DMS79 (cell line): ENCODE measurements at regions not wholly inside any gene's neighbourhood (a gene's known extent, or its start where the extent isn't known, plus 50 kb on each side); places are given as distances from the start of the nearest gene placed in this dataset.
"Not testable (repeated sequence)": the region's sequence is repeated elsewhere in the genome, so short reads cannot be mapped to it uniquely, and the experiment has no call there.

ENCODE experiments used
- DNase-seq: peaks from one replicate; lab custom pipeline; 2025; lab: John Stamatoyannopoulos, UW

DNA sequence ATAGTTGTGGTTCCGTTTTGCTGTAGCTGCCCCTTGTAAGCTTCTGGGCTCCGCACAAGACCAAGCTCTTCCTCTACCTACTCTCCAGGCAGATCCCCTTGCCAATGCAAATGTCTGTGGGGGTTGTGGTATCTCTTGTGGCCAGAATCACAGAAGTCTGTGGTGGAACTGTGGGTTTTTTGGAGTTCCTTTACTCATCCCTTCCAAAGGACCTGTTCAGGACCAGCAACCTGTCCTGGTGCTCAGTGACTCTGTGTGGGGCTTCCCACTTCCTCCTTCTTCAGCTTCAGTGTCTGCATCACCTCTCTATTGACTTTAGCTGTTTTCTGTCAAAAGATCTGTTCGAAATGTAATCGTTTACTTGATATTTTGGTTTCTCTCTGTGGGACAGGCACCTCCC is 441.3 kb upstream of the ADAMTSL1 start:
- no peak for DNase-seq

DNA sequence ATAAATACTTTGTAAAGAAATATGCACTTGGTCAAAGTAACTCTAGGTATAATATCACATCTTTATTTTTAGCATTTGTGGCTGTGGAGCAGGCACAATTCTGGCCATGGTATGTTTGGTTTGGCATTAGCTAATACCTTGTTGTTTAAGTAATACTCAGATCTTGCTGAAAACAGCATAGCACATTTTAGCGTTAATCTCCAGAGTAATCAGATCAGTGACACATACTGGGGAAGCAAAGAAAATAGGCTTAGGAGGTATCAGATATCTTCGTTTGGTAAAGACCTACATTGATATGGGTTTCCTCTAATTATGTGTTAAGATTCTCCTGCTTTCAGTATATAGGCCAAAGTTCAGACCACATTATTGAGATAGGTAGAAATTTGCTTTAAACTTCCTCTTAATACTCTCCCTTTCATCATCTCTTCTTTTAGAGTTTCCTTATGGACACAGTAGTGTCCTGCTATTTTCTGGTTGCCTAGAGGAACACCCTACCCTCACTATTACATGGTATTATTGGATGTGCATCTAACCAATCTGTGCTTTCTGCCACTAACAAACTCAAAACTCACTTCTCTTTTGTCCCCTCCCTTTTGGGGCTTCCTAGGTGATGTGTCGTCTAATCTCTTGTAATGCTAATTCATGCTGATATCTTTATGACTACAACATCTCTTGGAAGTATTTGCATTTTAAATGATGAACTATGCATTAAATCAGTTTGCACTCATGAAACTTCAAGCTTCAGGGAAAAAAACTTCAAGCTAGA is 437.3 kb upstream of the ADAMTSL1 start:
- DNase-seq = no peak

- DNase-seq = no peak
Measured at GRCh38 chr9:18037981-18038380, 436.0 kb upstream of the ADAMTSL1 start.

- no peak for DNase-seq
Measured at GRCh38 chr9:18040327-18040726, 433.6 kb upstream of the ADAMTSL1 start.

GRCh38 chr9:18043978-18044377 is 430.0 kb upstream of the ADAMTSL1 start:
- no peak for DNase-seq

GRCh38 chr9:18045326-18045725 is 428.6 kb upstream of the ADAMTSL1 start:
- no peak for DNase-seq

DNA sequence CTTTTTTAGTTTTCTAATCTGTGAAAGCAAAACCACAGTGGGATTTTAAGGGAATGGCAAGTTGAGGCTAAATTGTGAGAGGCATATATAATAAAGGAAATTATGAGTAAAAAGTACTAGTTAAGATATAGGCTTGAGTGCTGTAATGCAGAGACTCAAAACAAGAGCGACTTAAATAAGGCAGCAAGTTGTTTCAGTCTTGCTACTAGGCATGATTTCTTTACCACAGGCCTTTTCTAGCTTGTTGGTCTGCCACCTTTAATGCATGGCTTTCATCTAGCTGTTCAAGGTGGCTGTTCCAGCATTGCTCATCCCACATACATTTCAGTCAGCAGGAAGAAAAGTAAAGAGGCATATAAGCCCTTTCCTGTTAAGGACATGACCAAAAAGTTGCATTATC is 427.9 kb upstream of the ADAMTSL1 start:
- no peak for DNase-seq

DNA sequence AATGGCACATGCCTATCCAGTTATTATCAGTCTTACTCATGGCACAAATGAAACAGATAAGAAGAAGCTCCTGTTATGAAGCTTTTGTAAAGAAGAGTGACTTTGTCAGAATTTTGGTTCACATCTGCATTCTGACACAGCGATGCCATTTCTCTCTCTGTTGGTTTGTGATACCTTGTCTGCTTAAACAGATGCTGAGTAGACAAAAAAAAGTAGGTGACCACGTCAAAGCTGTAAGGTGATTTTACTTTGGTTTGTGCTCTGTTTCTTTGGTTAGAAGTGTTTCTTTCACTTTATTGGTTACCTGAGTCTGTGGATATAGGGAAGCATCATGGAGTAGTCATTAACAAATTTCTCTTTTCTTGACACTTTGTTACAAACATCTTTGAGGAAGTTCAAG is 422.3 kb upstream of the ADAMTSL1 start:
- no peak for DNase-seq

- DNase-seq = no peak
Measured at GRCh38 chr9:18052060-18052459, 421.9 kb upstream of the ADAMTSL1 start.

GRCh38 chr9:18056269-18056992 is 417.5 kb upstream of the ADAMTSL1 start:
- DNase-seq = no peak

- no peak for DNase-seq
Measured at GRCh38 chr9:18056993-18057369, 417.0 kb upstream of the ADAMTSL1 start.

DNA sequence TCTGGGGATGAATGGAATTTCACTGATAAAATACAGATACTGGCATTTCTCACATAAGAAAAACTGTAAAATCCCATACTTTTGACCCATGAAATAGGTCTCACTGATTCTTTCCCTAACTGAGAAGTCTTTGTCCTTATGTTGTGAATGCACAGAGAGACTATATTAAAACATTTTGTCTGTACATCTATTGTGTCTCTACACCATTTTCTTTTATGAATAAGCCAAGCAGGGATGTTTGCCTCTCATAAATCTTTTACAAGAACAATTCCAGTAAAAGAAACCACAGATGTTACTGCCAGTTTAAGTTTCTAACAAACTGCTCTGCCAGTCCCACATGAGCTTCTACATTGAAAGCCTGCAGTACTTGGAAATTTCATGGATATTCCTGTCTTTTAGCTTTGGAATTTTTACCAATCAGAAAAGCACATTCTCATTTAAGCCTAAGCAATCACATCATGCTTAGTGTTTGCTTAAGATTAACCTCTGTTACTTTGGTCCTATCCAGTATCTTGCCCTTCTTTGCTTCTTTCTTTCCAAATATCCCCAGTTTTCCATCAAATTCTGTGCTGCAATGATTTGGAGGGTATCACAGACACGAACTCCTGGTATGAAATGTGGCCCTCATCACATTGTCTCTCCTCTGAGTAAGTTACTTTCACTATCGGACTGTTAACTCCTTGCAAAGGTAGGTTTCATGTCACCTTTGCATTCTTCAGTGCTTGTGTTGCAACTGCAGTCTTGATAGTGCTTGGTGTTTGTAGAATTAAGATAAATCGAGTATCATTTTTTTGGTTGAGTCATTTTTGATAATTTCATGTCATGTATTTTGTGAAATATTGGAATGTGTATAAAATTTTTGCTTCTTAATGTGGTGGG is 415.1 kb upstream of the ADAMTSL1 start:
- no peak for DNase-seq

DNA sequence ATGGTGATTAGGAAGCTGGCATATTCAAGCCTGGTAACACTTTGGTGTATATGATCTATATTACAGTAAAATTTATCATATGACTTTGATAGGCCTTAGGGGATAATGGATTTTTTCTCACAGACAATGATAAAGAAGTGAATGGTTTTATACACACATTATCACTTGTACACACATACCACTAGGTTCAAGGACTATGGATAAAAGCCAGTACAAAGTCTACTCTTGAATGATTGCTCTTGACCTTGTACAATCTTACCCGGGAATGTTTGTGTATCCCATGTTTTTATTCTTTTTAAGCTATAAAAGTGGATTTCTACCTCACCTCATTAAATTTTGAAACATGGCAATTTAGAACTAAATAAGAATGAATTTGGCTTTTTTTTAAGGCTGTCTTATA is 414.5 kb upstream of the ADAMTSL1 start:
- no peak for DNase-seq

DNA sequence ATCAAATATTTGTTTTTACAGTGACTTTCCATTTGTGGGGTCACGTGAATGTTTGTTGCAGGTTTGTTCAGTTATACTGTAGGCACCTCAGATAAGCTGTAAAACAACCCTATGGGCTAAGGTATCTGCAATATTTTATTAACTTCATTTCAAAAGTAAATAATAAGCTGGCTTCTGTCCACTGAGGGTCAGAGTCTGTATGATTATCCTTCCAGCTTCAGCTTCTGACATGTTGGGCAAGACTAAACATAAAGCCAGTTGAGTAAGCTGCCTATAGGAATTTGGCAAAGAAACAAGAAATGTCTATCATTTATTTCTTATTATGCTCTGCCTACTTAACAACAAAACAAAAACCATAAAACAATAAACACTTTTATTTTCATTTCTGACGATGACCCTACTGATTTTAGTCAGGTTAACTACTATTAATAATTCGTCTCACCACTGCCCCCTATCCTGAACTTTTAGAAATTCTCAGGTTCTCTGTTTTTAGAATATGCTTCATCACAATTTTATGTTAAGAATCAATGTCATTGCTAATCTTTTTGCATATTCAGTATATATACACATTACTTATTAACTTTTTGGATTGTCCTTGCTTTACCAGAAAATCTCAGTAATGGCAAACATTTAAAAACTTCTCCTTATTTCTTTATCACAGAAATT is 413.6 kb upstream of the ADAMTSL1 start:
- DNase-seq = no peak

DNA sequence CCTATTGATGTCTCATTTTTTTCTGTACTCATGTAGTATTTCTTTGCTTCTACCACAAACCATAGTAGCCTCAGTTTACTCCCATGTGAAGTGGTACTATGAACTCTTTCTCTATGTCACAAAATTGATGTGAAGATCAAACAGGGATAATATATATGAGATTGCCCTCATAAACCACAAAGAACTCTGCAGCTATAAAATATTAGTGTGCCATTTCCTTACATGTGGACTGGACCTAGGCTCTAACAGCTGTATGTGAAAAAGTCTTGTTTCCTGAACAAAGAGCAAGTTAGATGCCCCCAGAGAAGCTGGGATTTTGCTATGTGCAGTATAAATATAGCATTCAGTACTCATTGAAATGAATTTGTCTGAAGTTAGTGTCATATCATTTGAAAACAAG is 412.6 kb upstream of the ADAMTSL1 start:
- no peak for DNase-seq

- DNase-seq = no peak
Measured at GRCh38 chr9:18061856-18062255, 412.1 kb upstream of the ADAMTSL1 start.

GRCh38 chr9:18063856-18064390 is 410.0 kb upstream of the ADAMTSL1 start:
- DNase-seq = no peak

DNA sequence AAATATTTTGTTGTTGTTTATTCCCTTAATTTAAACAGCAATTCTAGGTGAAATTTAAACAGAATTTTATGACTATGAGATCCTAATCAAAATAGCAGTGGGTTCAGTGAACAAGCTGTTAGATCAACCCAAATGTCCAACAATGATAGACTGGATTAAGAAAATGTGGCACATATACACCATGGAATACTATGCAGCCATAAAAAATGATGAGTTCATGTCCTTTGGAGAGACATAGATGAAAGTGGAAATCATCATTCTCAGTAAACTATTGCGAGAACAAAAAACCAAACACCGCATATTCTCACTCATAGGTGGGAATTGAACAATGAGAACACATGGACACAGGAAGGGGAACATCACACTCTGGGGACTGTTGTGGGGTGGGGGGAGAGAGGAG is 407.3 kb upstream of the ADAMTSL1 start:
- not testable (repeated sequence) for DNase-seq

DNA sequence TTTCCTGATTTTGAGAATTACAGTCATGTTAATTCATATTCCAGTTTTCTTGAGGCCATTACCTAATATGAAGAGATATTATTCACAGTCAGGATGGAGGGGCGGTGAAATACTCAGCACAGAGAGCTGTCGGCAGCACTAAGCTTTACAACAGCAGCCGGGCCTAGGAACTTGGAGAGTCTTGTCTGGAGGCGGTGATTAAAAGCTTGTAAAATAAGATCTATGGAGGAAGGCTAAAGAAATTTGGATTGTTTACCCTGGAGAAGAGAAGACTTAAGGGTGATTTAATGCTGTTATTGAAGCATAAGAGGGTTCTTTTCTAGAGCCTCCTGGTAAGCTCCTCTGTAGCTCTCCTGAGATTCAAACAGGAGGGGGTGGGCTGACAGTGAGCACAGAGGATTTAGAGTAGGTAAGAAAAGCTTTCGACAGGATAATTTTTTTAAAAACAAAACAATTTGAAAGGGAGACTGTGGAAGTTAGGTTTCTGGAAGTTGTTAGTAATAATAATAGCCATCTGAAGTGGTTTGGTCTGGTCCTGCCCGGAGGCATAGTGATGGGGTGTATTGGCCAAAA is 406.3 kb upstream of the ADAMTSL1 start:
- no peak for DNase-seq

GRCh38 chr9:18068900-18069299 is 405.1 kb upstream of the ADAMTSL1 start:
- no peak for DNase-seq

DNA sequence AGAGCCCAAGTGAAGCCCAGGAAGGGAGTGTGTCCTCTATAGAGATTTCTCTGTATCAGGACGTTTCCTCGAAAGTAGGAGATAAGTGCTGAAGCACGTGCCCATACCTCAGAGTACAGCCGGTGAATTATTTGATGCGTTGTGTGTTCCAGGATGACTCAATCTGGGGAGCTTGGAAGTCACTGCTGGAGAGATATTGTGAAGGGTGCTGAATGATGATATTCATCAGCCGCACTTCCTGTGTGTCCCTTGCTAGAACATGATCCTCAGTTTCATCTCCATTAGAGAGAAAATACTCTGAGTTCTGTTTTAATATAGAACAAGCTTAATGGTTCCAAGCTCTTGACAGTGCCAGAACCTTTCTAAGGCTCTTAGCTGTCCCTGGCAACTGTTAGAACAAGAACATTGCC is 402.3 kb upstream of the ADAMTSL1 start:
- DNase-seq = no peak

- no peak for DNase-seq
Measured at GRCh38 chr9:18073002-18073401, 401.0 kb upstream of the ADAMTSL1 start.
